HG02798 (cell line): ENCODE measurements at regions not wholly inside any gene's neighbourhood (a gene's known extent, or its start where the extent isn't known, plus 50 kb on each side); places are given as distances from the start of the nearest gene placed in this dataset.
"Not testable (repeated sequence)": the region's sequence is repeated elsewhere in the genome, so short reads cannot be mapped to it uniquely, and the experiment has no call there.

Source experiments
- ATAC-seq: cut with Tn5 transposase; IDR thresholded peaks from one replicate; pipeline ENCODE4 v1.9.1; 2021; ENCODE audit warnings: mild to moderate bottlenecking; ENCODE audit not compliant: unreplicated experiment, poor library complexity

DNA sequence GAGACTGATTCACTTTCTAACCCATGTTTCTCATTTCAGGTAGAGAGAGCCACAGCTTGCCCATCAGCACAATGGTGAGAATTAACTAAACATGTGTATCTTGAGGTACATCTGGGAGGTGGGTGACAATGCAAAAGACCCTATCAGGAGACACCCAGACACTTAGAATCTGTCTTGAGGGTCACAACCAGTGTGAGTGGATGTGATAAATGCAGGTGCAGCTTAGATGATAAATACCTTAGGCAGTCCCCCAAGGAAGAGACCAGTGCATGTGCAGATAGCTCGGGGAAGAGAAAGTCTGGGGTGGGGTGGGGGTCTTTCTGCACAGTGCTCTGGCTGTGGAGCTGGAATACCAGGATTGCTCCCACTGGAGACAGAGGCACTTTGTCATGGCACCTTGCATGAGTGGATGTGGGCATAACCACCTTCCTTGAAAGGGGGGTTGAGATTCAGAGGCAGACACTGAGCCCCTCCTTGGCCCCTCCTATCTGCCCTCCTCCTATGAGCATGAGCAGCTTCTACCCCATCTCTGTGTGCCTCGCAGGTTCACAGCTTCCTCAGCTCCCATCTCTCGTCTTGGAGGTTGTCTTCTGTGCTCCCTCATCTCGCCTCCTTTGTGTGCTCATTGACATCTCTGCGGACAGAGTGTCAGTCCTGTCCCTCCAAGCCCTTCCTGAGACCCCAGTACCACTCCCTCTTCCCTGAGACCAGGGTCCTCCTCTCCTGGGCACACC is 349.8 kb downstream of the TCERG1L start:
- no peak for ATAC-seq

DNA sequence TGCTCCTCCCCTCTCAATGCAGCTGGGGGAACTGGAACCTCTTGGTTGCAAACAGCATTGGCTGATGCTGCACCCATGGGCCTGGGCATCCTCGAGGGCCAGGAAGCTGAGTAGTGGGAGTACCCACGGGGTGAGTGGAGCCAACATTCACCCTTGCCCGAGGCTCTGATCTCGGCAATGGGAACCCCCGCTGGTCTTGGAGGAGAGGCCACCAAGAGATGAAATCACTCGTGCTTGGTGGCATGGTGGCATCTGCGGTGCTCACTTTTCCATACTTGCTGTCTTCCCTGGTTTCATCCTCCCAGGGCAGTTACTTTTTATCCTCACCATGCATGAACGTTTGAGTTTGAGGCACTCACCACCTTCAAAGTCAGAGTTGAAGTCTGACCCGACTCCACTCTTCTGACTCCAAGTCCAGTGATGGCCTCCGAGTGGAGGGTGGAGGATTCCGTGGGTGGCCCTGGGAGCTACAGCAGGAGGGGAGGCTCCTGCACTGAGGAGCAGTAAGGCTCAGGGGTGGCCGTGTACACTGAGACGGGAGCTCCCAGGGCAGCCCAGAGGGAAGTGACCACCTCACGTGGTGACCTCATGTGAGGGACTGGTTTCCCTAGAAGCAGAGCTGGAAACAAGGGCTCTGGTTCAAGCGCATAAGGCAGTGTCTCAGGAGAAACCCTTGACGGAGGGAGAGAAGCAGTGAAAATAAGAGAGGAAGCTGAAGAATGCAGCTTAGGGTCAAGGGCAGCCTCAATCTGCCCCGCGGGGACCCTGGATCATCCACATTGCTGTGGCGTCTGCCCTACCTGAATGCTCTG is 349.1 kb downstream of the TCERG1L start:
- ATAC-seq = no peak

DNA sequence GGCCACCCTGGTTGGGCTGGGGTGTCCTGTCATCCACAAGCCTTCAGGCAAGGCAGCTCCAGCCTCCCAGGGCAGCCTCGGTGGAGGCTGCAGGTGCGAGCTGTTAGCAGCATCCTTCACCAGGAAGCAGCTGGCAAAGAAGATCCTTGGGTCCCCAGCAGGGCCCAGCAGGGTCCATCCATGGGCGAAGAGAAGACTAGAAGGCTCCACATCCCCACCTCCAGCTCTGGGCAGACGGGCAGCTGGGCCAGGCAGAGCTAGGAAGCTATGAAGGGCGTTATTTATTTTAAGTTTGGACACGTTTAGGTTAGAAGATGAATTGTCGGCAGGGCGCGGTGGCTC is 348.5 kb downstream of the TCERG1L start:
- ATAC-seq = no peak

DNA sequence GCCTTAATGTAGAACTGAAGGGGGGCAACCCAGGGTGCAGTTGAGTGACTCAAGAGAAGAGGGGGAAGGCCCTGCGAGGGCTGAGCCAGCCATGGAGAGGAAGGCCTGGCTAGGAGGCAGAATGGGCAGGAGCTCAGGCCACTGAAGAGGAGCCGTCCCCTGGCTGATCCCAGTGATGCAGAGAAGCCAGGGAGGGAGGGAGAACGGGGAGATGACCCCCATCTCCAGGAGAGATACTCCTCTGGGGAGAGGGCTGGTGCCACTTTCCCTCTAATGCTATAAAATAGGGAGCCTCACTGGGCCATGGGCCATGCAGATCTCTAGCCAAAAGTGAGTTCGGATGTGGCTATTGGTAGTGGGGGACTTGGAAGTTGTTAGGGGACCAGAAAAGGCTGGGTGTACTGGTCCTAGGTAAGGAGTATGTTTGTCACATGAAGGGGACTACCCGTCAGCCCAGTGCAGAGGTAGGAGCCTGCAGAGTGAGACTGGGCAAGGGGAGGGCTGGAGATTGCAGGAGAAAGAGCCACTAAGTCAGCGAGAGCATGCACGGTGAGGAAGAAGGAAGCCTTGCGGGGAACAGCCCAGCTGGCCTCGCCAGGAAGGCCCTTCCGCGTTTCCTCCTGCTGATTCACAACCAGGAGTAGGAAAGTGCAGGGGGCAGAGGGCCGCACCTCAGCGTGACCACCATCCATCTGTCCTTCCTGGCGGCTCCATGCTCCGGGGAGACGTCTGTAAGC is 347.6 kb downstream of the TCERG1L start:
- no peak for ATAC-seq

DNA sequence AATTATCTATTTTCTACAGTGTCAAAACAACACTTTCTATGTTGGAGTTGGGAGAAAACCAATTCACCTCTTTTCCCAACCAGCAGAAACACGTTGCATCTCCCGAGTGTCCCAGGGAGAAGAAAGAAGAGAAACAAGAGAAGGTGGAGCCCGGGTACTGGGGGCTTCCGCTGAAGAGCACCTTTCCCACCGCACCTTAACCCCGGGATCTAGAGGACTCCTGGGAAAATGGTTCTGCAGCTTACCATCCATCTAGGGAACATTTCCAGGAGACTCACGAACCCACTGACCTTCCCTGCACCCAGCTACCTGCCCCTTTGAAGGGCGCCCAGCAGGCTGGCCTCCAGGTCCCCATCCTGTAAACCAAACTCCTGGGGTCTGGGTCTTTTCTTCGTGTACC is 346.8 kb downstream of the TCERG1L start:
- no peak for ATAC-seq

DNA sequence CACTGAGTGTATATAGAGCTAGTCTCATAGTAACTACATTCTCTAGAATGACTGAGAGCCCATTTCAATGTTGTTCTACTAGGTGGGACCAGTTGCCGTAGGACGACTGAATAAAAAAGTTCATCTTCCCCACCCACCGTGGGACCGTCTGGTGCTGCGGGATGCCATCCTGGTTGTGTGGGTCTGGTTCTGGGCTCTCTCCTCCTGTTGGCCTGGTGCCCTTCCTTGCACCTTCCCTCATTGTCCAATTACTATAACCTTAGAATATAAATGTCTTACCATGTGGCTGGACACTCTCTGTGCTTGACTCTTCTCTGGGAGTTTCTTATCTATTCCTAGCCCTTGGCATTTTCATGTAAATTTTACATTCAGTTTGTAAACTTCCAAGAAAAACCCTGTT is 344.4 kb downstream of the TCERG1L start:
- no peak for ATAC-seq

DNA sequence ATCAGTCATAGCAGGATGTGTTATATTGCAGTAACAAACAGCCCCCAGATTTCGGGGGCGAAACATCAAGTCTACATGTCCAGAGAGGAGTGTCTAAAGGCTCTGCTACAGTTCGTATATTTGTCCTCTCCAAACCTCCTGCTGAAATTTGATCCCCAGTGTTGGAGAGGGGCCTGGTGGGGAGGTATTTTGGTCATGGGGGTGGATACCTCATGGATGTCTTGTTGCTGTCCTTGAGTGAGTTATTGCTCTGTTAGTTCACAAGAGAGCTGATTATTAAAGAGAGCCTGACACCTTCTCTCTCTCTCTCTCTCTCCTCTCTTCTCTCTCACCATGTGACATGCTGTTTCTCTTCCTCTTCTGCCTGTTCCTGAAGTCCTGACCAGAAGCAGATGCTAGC is 343.7 kb downstream of the TCERG1L start:
- no peak for ATAC-seq

DNA sequence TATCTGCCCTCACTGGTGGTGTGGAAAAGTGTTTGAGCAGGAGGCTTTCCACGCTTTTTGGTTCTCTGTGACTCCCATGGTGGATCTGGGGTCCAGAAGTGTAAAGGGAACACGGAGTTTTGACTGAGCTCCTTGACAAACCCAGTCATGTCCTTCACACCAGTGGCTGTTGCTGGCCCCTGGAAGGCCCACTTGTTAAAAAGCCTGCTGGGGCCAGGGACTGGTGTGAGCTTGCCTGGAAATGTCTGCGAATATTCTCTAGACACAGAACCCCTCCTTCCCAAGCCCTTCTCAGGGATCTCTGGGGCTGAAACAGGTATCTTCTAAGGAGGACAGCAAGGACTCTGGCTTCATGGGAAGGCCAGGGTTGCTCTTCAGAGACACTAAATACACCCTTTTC is 343.0 kb downstream of the TCERG1L start:
- ATAC-seq = no peak

DNA sequence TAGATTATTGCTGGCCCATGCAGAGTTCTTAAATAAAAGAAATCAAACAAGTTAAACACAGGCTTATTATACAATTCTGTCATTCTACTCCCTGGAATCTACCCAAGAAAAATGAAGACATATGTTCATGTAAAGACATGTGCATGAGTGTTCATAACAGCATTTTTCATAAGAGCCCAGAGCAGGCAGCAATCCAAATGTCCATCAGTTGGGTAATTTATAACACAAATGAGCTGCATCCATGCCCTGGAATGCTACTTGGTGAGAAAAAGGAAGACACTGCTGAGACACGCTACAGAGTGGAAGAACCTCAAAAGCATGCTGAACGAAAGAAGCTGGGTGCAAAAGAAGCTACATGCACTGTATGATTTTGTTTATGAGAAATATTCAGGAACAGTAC is 342.6 kb downstream of the TCERG1L start:
- ATAC-seq = no peak

DNA sequence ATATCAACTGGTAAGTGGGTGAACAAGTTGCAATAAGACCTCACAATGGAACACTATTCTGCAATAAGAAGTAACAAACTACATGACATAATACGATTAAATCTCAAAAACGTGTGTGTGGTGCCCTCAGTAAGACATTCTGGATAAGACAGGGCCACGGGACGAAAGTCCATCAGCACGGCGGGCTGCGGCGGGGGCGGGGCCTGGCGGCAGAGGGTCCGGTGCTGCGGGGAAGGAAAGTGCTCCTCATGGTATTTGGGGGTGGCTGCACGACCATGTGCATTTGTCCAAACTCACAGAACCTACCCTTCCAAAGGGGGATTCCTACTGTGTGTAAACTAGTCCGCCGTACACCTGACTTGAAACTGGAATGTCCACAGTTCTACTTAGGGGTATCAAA is 341.8 kb downstream of the TCERG1L start:
- ATAC-seq = no peak

DNA sequence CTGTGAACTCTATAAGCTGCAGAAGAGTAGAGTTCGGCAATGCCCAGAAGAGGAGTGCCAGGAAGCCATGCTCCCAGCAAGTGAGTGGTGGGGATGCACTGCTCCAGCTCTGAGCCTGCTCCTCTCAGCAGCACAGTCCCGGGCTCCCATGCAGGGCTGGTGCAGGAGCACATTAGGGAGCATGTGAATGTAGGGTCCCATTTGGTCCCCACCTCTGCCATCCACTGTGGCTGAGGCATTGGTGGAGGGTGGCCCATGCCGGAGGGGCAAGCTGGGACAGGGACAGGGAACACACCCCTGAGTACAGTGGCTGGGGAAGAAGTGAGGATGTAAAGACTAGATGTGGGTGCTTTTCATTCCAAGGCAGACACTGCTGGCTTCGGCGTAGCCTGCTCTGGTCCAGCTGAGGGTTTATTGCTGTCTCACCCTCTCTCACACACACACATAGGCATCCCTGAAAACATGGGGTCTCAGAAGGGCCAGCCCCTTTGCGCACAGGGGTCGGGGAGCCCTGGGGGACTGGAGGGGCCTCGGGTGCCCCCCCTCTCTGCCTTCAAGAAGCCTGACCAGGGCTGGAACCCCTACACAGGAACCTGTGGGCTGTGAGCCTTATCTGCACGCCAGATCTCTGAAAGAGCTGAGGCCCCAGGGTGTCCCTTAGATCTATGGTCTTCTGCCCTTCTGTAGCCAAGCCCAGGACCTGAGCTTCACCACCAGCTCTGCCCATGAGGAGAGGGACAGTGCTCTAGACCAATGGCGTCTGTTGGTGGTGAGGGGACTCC is 341.0 kb downstream of the TCERG1L start:
- no peak for ATAC-seq

DNA sequence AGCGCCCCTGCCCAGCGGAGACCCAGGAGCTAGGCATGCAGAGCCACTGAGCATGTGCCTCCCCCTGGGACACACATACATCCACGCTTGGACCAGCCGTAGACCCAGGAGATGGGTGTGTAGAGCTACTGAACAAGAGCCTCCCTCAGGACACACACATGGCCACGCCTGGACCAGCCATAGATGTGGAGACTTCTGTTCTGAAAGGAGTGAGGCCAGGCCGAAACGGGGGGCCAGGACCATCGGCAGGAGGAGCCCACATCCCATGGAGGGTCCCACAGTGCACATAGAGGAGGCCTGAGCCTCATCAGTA is 340.4 kb downstream of the TCERG1L start:
- no peak for ATAC-seq

DNA sequence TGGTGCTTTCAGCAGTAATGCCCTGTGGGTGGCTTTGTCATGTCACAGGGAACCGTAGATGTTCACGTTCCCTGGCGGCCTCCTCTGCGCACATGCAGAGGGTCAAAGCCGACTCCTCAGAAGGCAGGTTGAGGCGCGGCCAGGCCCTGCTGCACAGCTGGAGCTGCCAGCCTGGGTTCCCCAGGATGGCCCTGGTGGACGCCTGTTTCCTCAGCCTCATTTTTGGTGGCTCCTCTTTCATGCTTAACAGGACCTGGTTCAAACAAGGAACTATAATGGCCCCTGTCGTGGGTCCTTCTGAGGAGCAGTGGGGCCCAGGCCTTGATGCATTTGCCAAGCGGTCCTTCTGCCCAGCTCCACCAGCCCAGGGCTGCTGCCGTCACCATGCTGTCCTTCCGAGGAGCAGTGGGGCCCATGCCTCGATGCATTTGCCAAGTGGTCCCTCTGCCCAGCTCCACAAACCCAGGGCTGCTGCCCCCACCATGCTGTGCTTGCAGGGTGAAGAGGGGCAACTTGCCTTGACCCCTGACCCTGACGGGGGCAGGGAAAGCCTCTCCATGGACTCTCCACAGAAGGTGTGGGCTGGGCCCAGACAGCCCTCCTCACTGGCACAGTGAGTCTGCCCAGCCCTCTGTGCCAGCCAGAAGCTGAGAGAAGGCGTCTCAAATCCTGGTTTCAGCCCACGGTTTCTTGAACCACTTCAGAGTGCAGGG is 338.2 kb downstream of the TCERG1L start:
- no peak for ATAC-seq

DNA sequence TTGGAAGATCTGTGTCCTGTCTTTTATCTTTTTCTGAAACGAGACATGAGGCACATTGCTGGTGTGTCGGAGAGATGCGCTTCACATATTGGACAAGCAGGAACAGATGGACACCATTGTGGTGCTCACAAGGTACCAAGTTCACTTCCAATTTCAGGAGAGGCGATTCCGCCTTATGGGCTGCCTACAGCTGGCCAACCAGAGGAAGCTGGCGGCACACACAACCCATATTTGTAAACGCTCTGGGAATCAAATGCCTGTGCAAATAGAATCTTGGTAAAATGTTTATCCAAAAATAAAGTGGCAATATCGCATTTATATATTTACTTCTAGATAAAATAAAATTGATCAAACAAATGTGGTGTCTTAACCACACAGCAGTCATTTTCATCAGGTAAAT is 337.4 kb downstream of the TCERG1L start:
- no peak for ATAC-seq

DNA sequence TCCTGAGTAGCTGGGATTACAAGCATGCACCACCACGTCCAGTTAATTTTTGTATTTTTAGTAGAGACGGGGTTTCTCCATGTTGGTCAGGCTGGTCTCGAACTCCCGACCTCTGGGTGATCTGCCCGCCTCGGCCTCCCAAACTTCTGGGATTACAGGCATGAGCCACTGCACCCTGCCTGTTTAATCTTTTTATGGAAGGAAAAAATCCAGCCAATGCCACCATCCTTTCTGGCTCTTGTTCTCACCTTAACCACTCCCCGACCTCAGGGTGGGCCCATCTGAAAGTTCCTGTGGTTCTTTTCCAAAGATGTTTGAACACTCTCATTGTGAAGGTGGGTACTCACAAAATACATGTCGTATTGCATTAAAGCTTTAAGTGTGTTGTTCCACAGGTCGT is 336.2 kb downstream of the TCERG1L start:
- not testable (repeated sequence) for ATAC-seq

DNA sequence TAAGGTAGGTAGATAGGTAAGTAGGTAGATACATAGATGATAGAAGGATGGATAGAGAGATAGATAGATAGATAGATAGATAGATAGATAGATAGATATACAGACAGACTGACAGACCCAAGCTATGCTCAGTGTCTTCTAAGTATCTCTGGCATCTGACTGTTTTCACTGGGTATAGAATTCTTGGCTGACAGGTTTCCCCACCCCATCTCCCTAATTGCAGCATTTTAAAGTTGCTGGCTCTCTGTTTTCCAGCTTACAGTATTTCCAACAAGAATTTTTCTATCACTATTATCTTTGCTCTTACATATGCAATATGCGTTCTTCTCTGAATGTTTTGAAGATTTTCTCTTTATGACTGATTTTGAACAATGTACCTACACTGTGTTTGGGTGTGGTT is 328.7 kb downstream of the TCERG1L start:
- no peak for ATAC-seq

DNA sequence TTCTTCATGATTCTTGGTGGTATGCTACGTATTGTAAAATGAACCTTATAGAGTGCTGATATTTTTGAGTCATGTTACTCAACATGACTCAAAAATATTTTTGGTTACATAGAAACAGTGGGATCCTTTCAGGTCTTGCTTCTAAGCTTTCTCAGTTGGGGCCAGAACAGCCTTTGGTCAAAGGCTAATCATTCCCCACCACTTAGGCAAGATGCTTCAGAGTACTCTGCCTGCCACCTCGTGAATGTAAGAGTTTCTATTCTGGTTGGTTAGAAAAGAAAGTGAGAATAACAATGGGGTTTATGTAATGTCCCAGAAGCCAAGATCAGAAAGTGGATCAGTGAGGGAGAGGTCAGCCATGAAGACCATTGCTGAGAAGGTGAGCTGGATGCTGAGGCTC is 327.8 kb downstream of the TCERG1L start:
- ATAC-seq = no peak

DNA sequence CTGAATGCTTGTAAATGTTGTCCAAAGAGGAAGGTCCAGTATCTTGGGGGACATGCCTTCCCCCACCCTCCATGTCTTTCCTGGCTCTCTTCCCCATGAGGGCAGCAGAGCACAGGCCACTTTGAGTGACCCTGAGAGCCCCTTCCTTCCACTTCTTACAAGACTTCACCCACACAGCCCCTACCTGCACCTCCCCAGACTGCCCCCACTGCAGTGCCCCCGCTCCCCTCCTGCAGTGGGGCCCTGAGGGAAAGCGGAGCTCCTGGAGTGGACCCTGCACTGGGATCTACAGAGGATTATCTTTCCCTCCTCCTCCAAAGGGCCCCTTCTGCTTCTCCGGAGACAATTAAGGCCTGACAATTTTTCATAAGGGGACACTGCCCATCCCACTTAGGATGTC is 326.8 kb downstream of the TCERG1L start:
- ATAC-seq = no peak

DNA sequence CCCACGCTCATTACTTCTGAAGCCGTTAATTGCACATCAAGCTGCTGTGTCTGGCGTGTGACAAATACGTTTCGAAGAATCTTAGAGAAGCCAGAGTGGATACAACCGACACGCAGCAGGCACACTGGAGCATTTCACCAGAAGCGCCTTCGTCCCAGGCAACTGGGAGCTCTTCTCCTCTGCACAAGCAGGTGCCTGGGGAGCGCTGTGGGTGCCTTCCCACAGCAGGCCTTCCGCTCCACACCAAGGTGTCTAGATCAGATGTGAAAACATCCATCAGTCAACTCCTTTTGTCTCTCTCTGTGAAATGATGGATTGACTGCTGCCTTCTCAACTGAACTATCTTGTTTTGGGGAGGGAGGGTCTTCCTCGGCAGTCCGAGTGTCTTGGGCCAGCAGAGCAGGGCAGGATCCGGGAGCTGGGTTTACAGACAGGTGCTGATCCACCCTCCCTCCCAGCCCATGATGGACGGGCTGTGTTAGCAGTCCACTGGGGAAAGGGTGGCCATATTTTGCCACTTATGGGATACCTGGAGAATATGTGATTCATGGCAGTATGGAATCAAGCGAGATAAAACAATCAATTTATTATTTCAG is 326.3 kb downstream of the TCERG1L start:
- no peak for ATAC-seq

DNA sequence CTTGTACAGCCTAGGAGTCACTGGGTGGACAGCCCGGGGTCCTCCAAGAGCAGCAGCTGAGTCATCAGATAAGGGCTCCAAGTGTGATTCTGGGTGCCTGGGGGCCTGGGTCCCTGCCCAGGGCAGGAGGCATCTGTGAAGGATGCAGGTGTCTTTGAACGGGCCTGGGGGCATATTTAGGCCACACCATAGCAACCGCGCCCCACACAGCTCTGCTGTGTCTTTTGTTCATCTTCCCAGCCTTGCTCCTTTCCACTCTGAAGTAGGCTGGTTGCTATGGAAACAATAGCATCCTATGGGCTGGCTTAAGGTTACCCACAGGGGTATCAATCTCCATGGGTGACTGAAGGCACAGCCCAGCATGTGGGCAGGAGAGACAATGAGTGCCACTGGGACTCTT is 324.7 kb downstream of the TCERG1L start:
- ATAC-seq = no peak
